ENCODE measurements at regions not wholly inside any gene's neighbourhood (a gene's known extent, or its start where the extent isn't known, plus 50 kb on each side); places are given as distances from the start of the nearest gene placed in this dataset.
"Not testable (repeated sequence)": the region's sequence is repeated elsewhere in the genome, so short reads cannot be mapped to it uniquely, and the experiment has no call there.

DNA sequence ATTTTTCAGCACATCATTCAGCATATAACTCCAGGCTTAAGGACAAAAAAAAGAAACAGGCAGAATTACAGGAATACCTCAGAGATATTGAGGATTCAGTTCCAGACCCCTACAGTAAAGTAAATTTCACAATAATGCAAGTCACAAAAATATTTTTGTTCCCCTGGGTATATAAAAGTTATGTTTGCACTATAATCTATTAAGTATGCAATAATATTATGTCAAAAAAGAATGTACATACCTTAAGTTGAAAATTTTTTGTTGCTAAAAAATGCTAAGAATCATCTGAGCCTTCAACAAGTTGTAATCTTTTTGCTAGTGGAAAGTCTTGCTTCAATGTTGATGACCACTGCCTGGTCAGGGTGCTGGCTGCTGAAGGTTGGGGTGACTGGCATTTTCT is 2532.5 kb downstream of the ARAP2 start:
- FAIRE-seq (no peak), DNase-seq (ENCODE audit: insufficient read length) (no peak)
- TF ChIP-seq POLR2A (IDR thresholded peaks at IDR 0.05; ENCODE audit: low read depth, low read length) (no peak), POLR2AphosphoS5 (IDR thresholded peaks at IDR 0.05; ENCODE audit: low read depth, low read length) (no peak), TAF1 (IDR thresholded peaks at IDR 0.05; ENCODE audit: borderline replicate concordance, low read depth, low read length) (no peak)

DNA sequence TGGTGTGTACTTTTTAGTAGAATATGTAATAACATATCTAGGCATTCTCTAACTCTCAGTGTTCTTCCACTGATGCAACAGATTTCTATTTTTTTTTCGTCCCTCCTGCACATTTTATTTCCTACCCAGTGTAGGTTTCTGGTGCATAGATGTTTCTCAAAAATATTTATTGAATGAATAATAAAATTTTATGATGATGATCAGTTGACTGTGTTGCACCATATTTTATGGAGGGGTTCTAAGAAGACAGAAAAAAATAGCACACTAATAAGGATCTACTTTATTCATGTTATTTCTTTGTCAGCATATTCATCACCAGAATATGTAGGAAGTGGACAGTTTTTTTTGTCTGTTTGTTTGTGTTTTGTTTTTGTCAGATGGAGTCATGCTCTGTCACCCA is 2529.3 kb downstream of the ARAP2 start:
- TF ChIP-seq POLR2AphosphoS5 (IDR thresholded peaks at IDR 0.05; ENCODE audit: low read depth, low read length) (no peak), POLR2A (IDR thresholded peaks at IDR 0.05; ENCODE audit: low read depth, low read length) (no peak), TAF1 (IDR thresholded peaks at IDR 0.05; ENCODE audit: borderline replicate concordance, low read depth, low read length) (no peak)
- FAIRE-seq (no peak), DNase-seq (ENCODE audit: insufficient read length) (no peak)

DNA sequence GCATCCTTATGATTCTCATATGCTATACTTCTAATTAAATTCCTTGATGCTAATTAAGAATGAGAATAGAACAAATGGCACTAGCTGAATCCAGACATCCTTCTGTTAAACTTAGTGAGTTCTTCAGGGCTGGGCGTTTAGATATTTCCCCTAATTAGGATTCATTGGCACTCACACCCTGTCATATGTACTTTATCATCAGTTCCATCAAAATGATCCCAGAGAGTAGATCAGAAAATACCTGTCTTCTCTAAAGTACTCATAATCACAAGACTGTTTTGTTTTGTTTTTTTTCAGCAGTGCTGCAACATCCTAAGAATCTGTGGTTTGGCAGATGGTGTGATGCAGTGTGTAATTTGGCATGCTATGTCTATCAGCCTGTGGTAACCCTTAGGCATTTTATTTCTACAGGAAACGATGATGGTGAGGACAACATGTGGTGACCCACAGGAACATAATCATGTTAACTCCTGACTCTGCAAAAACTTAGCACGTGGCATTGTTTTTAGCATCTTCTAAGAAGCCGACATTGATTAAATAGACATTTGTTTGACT is 2528.4 kb downstream of the ARAP2 start:
- DNase-seq (ENCODE audit: insufficient read length): no peak
- TF ChIP-seq POLR2AphosphoS5 (IDR thresholded peaks at IDR 0.05; ENCODE audit: low read depth, low read length): no peak
- no peak for TF ChIP-seq POLR2A (IDR thresholded peaks at IDR 0.05; ENCODE audit: low read depth, low read length)
- TF ChIP-seq TAF1 (IDR thresholded peaks at IDR 0.05; ENCODE audit: borderline replicate concordance, low read depth, low read length): no peak
- FAIRE-seq: no peak

DNA sequence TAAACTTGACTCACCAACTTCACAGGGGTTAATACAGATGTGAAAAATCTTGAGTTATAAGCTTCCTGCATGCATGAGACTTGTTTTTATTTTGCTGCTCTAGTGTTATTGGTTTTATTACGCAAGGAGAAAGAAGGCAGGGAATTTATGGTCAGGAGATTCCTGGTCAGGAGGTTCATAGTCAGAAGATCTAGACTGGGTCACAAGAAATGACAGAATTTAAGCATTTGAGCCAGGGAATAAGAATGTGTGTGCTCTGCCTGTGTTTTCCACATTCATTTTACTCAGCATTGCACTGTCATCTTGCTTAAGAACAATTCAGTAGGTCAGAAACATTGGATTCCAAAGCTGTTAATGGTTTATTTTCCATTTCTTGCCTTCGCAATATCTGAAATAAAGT is 2522.1 kb downstream of the ARAP2 start:
- TF ChIP-seq POLR2AphosphoS5 (IDR thresholded peaks at IDR 0.05; ENCODE audit: low read depth, low read length) (no peak), TAF1 (IDR thresholded peaks at IDR 0.05; ENCODE audit: borderline replicate concordance, low read depth, low read length) (no peak), POLR2A (IDR thresholded peaks at IDR 0.05; ENCODE audit: low read depth, low read length) (no peak)
- no peak for DNase-seq (ENCODE audit: insufficient read length)
- no peak for FAIRE-seq

DNA sequence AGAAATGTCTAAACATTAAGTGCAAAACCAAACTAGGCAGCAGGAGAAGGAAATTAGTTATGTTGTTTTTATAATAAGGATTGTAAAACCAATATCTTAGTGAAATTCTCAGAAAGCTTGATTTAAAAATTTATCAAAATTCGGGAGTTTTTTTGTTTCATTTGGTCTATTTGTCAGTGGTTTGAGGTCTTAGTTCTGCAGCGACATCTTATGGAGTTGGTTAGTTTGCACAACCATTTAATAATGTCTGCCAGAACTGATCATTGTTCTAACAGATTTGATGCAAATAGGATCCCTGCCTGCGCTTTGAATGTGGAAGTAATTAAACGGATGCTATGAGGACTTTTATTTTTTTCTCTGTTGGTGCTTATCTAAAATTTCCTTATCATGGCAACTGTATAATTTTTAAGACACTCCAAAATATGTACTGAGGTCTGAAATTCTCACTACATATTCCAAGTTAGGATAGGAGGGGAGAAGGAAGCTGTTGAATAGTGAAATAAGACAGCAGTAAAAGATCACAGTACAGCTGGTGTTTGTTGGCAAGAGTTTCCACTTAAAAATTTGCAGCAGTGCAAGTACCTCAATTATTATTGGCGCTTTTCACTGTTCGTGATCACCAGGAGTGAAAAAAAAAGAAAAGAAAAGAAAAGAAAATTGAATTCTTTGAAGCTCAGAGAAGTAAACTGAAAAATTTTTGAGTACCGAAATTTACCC is 2521.4 kb downstream of the ARAP2 start:
- DNase-seq (ENCODE audit: insufficient read length): no peak
- no peak for TF ChIP-seq POLR2A (IDR thresholded peaks at IDR 0.05; ENCODE audit: low read depth, low read length)
- no peak for TF ChIP-seq TAF1 (IDR thresholded peaks at IDR 0.05; ENCODE audit: borderline replicate concordance, low read depth, low read length)
- TF ChIP-seq POLR2AphosphoS5 (IDR thresholded peaks at IDR 0.05; ENCODE audit: low read depth, low read length): no peak
- FAIRE-seq: no peak

DNA sequence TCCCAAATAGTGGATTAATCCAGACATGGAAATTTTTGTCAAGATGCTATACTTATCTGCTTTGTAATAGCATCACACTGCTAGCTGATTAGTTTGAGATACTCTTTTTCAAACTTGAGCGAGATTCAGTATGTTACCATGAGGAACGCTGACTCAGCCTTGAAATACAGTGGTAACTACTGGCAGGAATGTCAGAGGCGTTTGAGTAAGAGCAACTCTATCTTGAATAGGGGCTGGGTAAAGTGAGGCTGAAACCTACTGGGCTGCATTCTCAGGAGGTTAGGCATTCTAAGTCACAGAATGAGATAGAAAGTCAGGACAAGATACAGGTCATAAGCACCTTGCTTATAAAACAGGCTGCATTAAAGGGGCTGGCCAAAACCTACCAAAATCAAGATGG is 2519.6 kb downstream of the ARAP2 start:
- DNase-seq (ENCODE audit: insufficient read length) (no peak), FAIRE-seq (no peak)

DNA sequence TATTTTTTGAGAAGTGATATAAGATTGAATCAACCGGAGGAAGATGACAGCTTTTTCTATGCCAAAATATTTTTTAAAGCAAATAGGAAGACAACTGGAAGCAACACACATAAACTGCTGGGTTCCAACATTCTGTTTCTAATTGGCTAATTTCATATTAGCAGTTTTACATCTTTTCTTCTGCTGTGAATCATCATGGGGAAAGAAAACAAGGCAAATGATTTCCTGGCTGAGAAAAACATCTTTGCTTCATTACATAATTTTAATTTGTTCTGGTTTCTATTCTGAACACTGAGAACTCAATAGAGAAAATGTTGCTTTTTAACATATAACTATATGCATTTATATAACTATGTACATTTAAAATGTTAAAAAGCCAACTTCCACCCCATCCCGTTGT is 2518.5 kb downstream of the ARAP2 start:
- no peak for TF ChIP-seq POLR2A (IDR thresholded peaks at IDR 0.05; ENCODE audit: low read depth, low read length)
- no peak for TF ChIP-seq POLR2AphosphoS5 (IDR thresholded peaks at IDR 0.05; ENCODE audit: low read depth, low read length)
- no peak for TF ChIP-seq TAF1 (IDR thresholded peaks at IDR 0.05; ENCODE audit: borderline replicate concordance, low read depth, low read length)
- FAIRE-seq: no peak
- no peak for DNase-seq (ENCODE audit: insufficient read length)

More for the DNA sequence above, 2519.6 kb downstream of the ARAP2 start:
- no peak for TF ChIP-seq POLR2AphosphoS5 (IDR thresholded peaks at IDR 0.05; ENCODE audit: low read depth, low read length)
- no peak for TF ChIP-seq TAF1 (IDR thresholded peaks at IDR 0.05; ENCODE audit: borderline replicate concordance, low read depth, low read length)
- TF ChIP-seq POLR2A (IDR thresholded peaks at IDR 0.05; ENCODE audit: low read depth, low read length): no peak

DNA sequence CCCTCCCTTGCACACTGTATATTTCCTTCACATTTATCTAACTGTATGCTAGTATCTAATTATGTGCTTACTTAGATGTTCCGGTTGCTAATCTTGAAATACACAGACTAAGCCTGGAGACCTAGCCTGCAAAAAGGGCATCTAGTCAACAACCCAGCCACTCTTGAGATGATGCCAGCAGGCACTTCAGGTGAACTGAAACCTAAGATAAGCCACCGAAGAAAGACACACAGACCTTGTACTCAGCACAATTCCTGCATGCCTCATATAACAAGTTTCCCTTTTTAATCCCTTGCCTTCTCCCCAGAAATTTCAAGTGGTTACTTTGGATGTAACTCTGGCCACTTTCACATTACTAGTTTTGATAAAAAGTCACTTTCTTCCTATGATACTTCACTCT is 2506.6 kb downstream of the ARAP2 start:
- DNase-seq (ENCODE audit: insufficient read length) (no peak), FAIRE-seq (no peak)
- TF ChIP-seq POLR2A (IDR thresholded peaks at IDR 0.05; ENCODE audit: low read depth, low read length): no peak
- TF ChIP-seq TAF1 (IDR thresholded peaks at IDR 0.05; ENCODE audit: borderline replicate concordance, low read depth, low read length): no peak
- no peak for TF ChIP-seq POLR2AphosphoS5 (IDR thresholded peaks at IDR 0.05; ENCODE audit: low read depth, low read length)

DNA sequence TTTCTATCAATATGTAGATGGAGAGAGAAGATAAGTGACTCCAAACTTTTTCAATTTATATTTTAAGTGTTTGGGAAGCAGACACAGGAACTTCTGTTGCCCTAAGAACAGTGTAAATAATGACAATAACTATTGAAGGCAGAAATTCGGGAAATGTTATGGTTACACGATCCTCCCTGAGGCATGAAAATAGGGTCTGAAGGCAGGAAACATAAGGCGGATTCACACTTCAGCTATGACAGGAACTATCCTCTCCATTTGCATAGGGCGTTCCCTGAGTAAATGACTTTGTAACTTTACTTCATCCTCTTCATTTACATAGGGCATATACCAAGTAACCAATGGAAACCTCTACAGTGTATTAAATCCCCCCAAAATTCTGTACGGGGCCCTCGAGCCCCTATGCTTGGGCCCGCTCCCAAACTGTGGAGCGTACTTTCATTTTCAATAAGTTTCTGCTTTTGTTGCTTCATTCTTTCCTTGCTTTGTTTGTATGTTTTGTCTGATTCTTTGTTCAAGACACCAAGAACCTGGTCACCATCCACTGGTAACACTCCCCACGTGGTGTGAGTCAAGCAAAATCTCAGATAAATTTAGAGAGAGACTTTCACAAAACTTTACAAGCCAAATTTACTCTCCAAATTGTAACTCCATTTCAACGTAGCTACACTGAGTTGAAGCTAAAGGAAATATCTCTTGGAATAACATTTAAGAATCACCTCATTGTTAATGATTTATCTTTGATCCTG is 2504.3 kb downstream of the ARAP2 start:
- TF ChIP-seq POLR2AphosphoS5 (IDR thresholded peaks at IDR 0.05; ENCODE audit: low read depth, low read length): no peak
- TF ChIP-seq POLR2A (IDR thresholded peaks at IDR 0.05; ENCODE audit: low read depth, low read length): no peak
- TF ChIP-seq TAF1 (IDR thresholded peaks at IDR 0.05; ENCODE audit: borderline replicate concordance, low read depth, low read length): no peak
- no peak for FAIRE-seq
- no peak for DNase-seq (ENCODE audit: insufficient read length)

DNA sequence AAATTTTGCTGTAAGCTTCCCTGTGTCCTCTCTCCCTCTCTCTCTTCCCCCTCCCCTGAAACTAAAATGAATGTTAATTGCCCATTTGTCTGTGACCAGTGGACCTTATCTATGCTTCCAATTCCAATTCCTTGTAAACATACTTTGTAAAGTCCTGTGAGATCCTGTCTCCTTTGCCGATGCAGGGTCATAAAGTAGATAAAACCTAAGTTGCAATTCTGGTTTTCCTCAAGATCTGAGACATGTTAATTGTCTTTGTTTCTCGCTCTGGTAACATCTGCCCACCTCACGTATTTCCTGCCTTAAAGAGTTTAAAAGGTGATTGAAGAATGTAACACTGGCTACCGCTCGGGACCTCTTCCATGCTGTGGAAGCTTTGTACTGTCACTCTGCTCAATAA is 2503.4 kb downstream of the ARAP2 start:
- FAIRE-seq; DNase-seq (ENCODE audit: insufficient read length): not testable (repeated sequence)

DNA sequence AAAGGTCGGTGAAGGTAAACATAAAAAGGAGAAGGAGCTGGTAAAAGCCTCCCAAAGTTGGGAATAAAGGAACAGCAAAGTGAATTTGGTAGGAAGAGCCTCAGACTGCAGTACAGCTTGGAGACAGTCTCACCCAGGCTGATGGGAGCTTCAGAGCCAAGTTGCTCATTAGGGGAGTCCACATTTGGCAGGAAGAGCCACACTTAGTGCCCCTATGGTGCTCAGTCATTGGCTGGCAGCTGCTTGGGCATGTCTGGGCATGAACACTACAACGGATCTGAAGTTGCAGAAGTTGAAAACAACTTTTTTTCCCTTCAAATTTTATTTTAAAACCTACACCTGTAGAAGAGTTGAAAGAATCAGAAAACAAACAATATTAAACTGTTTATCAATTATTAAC is 2497.3 kb downstream of the ARAP2 start:
- no peak for FAIRE-seq
- no peak for DNase-seq (ENCODE audit: insufficient read length)

DNA sequence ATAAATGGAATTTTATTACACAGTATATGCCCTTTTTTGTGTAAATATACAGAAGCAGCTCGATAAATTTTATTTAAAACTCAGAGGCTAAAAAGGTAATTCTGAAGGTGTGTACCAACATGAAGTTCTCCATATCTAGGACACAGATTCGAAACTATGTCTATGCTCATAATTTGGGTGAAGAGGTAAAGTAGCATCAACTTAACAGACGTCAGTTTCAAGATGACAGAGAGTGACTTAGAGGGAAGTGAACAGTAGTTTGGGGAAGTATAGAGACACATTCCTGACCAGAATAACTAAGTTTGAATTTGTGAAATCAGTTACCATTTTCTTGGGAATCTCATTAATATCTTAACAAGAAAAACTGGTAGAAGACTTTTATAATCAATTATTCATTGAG is 2493.3 kb downstream of the ARAP2 start:
- no peak for FAIRE-seq

More for the DNA sequence above, 2497.3 kb downstream of the ARAP2 start:
- TF ChIP-seq TAF1 (IDR thresholded peaks at IDR 0.05; ENCODE audit: borderline replicate concordance, low read depth, low read length): no peak
- TF ChIP-seq POLR2AphosphoS5 (IDR thresholded peaks at IDR 0.05; ENCODE audit: low read depth, low read length): no peak
- no peak for TF ChIP-seq POLR2A (IDR thresholded peaks at IDR 0.05; ENCODE audit: low read depth, low read length)

More for the DNA sequence above, 2493.3 kb downstream of the ARAP2 start:
- TF ChIP-seq POLR2A (IDR thresholded peaks at IDR 0.05; ENCODE audit: low read depth, low read length) (no peak), POLR2AphosphoS5 (IDR thresholded peaks at IDR 0.05; ENCODE audit: low read depth, low read length) (no peak), TAF1 (IDR thresholded peaks at IDR 0.05; ENCODE audit: borderline replicate concordance, low read depth, low read length) (no peak)
- DNase-seq (ENCODE audit: insufficient read length): no peak
